ENCODE measurements at regions not wholly inside any gene's neighbourhood (a gene's known extent, or its start where the extent isn't known, plus 50 kb on each side); places are given as distances from the start of the nearest gene placed in this dataset.
"Not testable (repeated sequence)": the region's sequence is repeated elsewhere in the genome, so short reads cannot be mapped to it uniquely, and the experiment has no call there.

GRCh38 chr18:78271790-78272189 lies 707.8 kb upstream of the SALL3 start:
- Histone ChIP-seq H3K27ac (no peak overlapping the region), H3K27me3 (replicated peaks in 1 of 7) (no peaks in the 10 kb centered on the region), H3K4me3 (no peak overlapping the region), H3K36me3 (no peaks in the 10 kb centered on the region), H3K4me1 (no peaks in the 10 kb centered on the region), H3K9me3 (peaks cover 0 to 32% (median 21%) of the 10 kb centered on the region in 8 donors)
- DNase-seq: no peak
- TF ChIP-seq CTCF (IDR thresholded peaks at IDR 0.05 in 8 of 11, conservative IDR thresholded peaks at IDR 0.05 in 3 of 11) (no peak), POLR2A (IDR thresholded peaks at IDR 0.05) (no peak), POLR2AphosphoS5 (IDR thresholded peaks at IDR 0.05) (no peak)
- 83 to 90% (median 85%) methylated on average over 9 of the region's 9 CpGs for WGBS, 5 donors
- intact Hi-C loops (cut with DNase I; ENCODE audit: low total_unique reads): no loop called here

- intact Hi-C loops (cut with DNase I; ENCODE audit: low total_unique reads): no loop called here
- DNase-seq: no peak
These were observed 705.7 kb upstream of the SALL3 start for GRCh38 chr18:78273876-78274275.

GRCh38 chr18:78283425-78283824 lies 696.2 kb upstream of the SALL3 start:
- H3K27me3 ChIP-seq (replicated peaks in 1 of 7); H3K9me3 ChIP-seq: not testable (repeated sequence)

More at GRCh38 chr18:78273876-78274275, 705.7 kb upstream of the SALL3 start:
- Histone ChIP-seq H3K9me3 (peaks cover 0 to 28% (median 21%) of the 10 kb centered on the region in 8 donors), H3K36me3 (no peaks in the 10 kb centered on the region), H3K4me3 (no peak overlapping the region), H3K4me1 (no peaks in the 10 kb centered on the region), H3K27ac (no peak overlapping the region), H3K27me3 (replicated peaks in 1 of 7) (no peaks in the 10 kb centered on the region)
- TF ChIP-seq CTCF (IDR thresholded peaks at IDR 0.05 in 8 of 11, conservative IDR thresholded peaks at IDR 0.05 in 3 of 11) (no peak), POLR2A (IDR thresholded peaks at IDR 0.05) (no peak), POLR2AphosphoS5 (IDR thresholded peaks at IDR 0.05) (no peak)

GRCh38 chr18:78292618-78293380 lies 686.8 kb upstream of the SALL3 start:
- no peak overlapping the region for H3K27ac ChIP-seq
- intact Hi-C loops (cut with DNase I; ENCODE audit: low total_unique reads): no loop called here
- H3K27me3 ChIP-seq (replicated peaks in 1 of 7): peaks cover 0 to 4% (median 0%) of the 10 kb centered on the region in 7 donors
- H3K9me3 ChIP-seq: no peaks in the 10 kb centered on the region
- H3K36me3 ChIP-seq: no peaks in the 10 kb centered on the region
- 63 to 71% (median 66%) methylated on average over 13 of the region's 13 CpGs for WGBS, 5 donors
- DNase-seq: no peak
- TF ChIP-seq POLR2A (IDR thresholded peaks at IDR 0.05) (no peak), CTCF (IDR thresholded peaks at IDR 0.05 in 8 of 11, conservative IDR thresholded peaks at IDR 0.05 in 3 of 11) (no peak), POLR2AphosphoS5 (IDR thresholded peaks at IDR 0.05) (no peak)
- peaks cover 0 to 20% (median 0%) of the 10 kb centered on the region in 6 donors for H3K4me1 ChIP-seq
- peak overlapping the region in 1 of 8 donors; percentile 13 for H3K4me3 ChIP-seq

More at GRCh38 chr18:78283425-78283824, 696.2 kb upstream of the SALL3 start:
- DNase-seq; intact Hi-C loops (cut with DNase I; ENCODE audit: low total_unique reads); H3K36me3 ChIP-seq; H3K4me3 ChIP-seq; H3K27ac ChIP-seq; H3K4me1 ChIP-seq: not testable (repeated sequence)
- 81 to 87% (median 86%) methylated on average over 7 of the region's 7 CpGs for WGBS, 5 donors

Measured in spleen (tissue), 11 donors.